SK-N-SH (cell line): ENCODE measurements at regions not wholly inside any gene's neighbourhood (a gene's known extent, or its start where the extent isn't known, plus 50 kb on each side); places are given as distances from the start of the nearest gene placed in this dataset.

Experiments
- CTCF ChIA-PET: fragments of 300-600, 350-600 bp; formaldehyde crosslinking; extraction: SDS; loops from one replicate; lab custom pipeline; 2021; lab: Yijun Ruan, JAX
- POLR2A ChIA-PET: fragments of 350-600 bp; sonication (Branson Sonifier 250); formaldehyde crosslinking; extraction: SDS; loops from one replicate; lab custom pipeline; 2020; ENCODE audit warnings: antibody characterized with exemption, inconsistent platforms; lab: Yijun Ruan, JAX
- DNase-seq: peaks from one replicate; pipeline ENCODE4 v3.0.0; 2012
- H2AFZ ChIP-seq: fragments of 200-600 bp; sonication (generic); 2 replicates; pipeline ENCODE4 v1.8.1; 2016; ENCODE audit warnings: antibody characterized with exemption, mild to moderate bottlenecking, low read depth
- H3F3A ChIP-seq: fragments of 200-600 bp; sonication (generic); replicated peaks from 2 replicates; pipeline ENCODE3; 2016; ENCODE audit warnings: antibody characterized with exemption, mild to moderate bottlenecking; ENCODE audit not compliant: insufficient read depth
- H3K27ac ChIP-seq, 2 experiments: fragments of 200-500 bp in 1 of 2; fragments of 200-600 bp in 1 of 2; sonication (Bioruptor generic) in 1 of 2; sonication (generic), shearing (Covaris generic) in 1 of 2; 2 replicates each; pipeline versions ENCODE4 v1.5.1 to v1.6.1; 2014 to 2016; ENCODE audit warnings: low read depth in 2 of 2, inconsistent platforms in 1 of 2, low read length in 1 of 2, mild to moderate bottlenecking in 1 of 2, mixed read lengths in 1 of 2
- H3K27me3 ChIP-seq: fragments of 200-600 bp; sonication (generic), shearing (Covaris generic); 2 replicates; pipeline ENCODE4 v1.6.1; 2016; ENCODE audit warnings: mixed run types; ENCODE audit not compliant: insufficient read depth
- H3K36me3 ChIP-seq, 2 experiments: fragments of 200-500 bp in 1 of 2; fragments of 200-600 bp in 1 of 2; sonication (Bioruptor generic) in 1 of 2; sonication (generic) in 1 of 2; replicated peaks in 1 of 2; 2 replicates each; pipeline versions ENCODE3 to v1.5.1; 2014 to 2016; ENCODE audit warnings: low read length in 1 of 2, mild to moderate bottlenecking in 1 of 2; ENCODE audit not compliant: insufficient read depth in 2 of 2, control insufficient read depth in 1 of 2
- H3K4me1 ChIP-seq, 2 experiments: fragments of 200-500 bp in 1 of 2; fragments of 200-600 bp in 1 of 2; sonication (Bioruptor generic) in 1 of 2; sonication (generic), shearing (Covaris generic) in 1 of 2; 2 replicates each; pipeline versions ENCODE4 v1.5.1 to v1.6.1; 2014 to 2016; ENCODE audit warnings: low read depth in 1 of 2, low read length in 1 of 2, mixed run types in 1 of 2; ENCODE audit not compliant: insufficient read depth in 2 of 2, control insufficient read depth in 1 of 2
- H3K4me2 ChIP-seq: fragments of 200-600 bp; sonication (generic), shearing (Covaris generic); 2 replicates; pipeline ENCODE4 v1.6.1; 2017; ENCODE audit warnings: mixed run types
- H3K4me3 ChIP-seq, 2 experiments: fragments of 200-500 bp in 1 of 2; fragments of 200-600 bp in 1 of 2; sonication (Bioruptor generic) in 1 of 2; sonication (generic), shearing (Covaris generic) in 1 of 2; 2 replicates each; pipeline versions ENCODE4 v1.5.1 to v1.8.1; 2014 to 2016; ENCODE audit warnings: low read depth in 2 of 2, inconsistent platforms in 1 of 2, low read length in 1 of 2, mild to moderate bottlenecking in 1 of 2, mixed read lengths in 1 of 2, moderate library complexity in 1 of 2
- H3K79me2 ChIP-seq: fragments of 200-600 bp; sonication (generic); 2 replicates; pipeline ENCODE4 v1.8.1; 2017; ENCODE audit warnings: mild to moderate bottlenecking; ENCODE audit not compliant: insufficient read depth
- H3K9ac ChIP-seq: fragments of 200-600 bp; sonication (generic); 2 replicates; pipeline ENCODE4 v1.6.1; 2017; ENCODE audit warnings: mixed run types
- H3K9me2 ChIP-seq: fragments of 200-600 bp; sonication (generic); 2 replicates; pipeline ENCODE4 v1.6.1; 2017; ENCODE audit warnings: mixed run types
- H3K9me3 ChIP-seq: fragments of 200-600 bp; sonication (generic); 2 replicates; pipeline ENCODE4 v1.6.1; 2017; ENCODE audit warnings: mixed run types, mild to moderate bottlenecking, moderate library complexity
- H4K20me1 ChIP-seq: fragments of 200-600 bp; sonication (generic); 2 replicates; pipeline ENCODE4 v1.6.1; 2017; ENCODE audit warnings: mild to moderate bottlenecking, mixed run types; ENCODE audit not compliant: insufficient read depth
- CTCF ChIP-seq: fragments of 200-600 bp; sonication (generic); IDR thresholded peaks from 2 replicates; pipeline ENCODE4 v1.6.1; 2017; ENCODE audit warnings: antibody characterized with exemption, mild to moderate bottlenecking, moderate library complexity
- EP300 ChIP-seq, 2 experiments: IDR thresholded peaks; 2 replicates each; pipeline versions ENCODE4 v1.4.0 to v1.6.1; 2012; ENCODE audit warnings: borderline replicate concordance in 1 of 2, low read depth in 1 of 2, low read length in 1 of 2
- EZH2phosphoT487 ChIP-seq: fragments of 200-600 bp; sonication (generic); IDR thresholded peaks from 2 replicates; pipeline ENCODE4 v1.6.1; 2017; ENCODE audit warnings: low read depth, mixed run types, mild to moderate bottlenecking, antibody characterized with exemption, moderate library complexity, borderline replicate concordance
- FOSL2 ChIP-seq: IDR thresholded peaks from 2 replicates; pipeline ENCODE4 v1.4.0; 2012; ENCODE audit warnings: low read depth, mild to moderate bottlenecking, moderate library complexity, borderline replicate concordance
- FOXJ3 ChIP-seq: sonication (generic); formaldehyde crosslinking; IDR thresholded peaks from 2 replicates; pipeline ENCODE4 v1.5.1; 2020; ENCODE audit warnings: mild to moderate bottlenecking, missing genetic modification reagents
- GABPA ChIP-seq: IDR thresholded peaks from 2 replicates; pipeline ENCODE4 v1.4.0; 2012; ENCODE audit warnings: low read depth, mild to moderate bottlenecking
- JUND ChIP-seq: IDR thresholded peaks from 2 replicates; pipeline ENCODE4 v1.4.0; 2012
- MXI1 ChIP-seq: IDR thresholded peaks from 2 replicates; pipeline ENCODE4 v1.6.1; 2012; ENCODE audit warnings: mild to moderate bottlenecking, low read depth, low read length, improper control_type of control experiment
- NFIC ChIP-seq: IDR thresholded peaks from 2 replicates; pipeline ENCODE4 v1.4.0; 2012; ENCODE audit warnings: borderline replicate concordance
- PBX3 ChIP-seq: IDR thresholded peaks from 2 replicates; pipeline ENCODE4; 2012
- REST ChIP-seq: IDR thresholded peaks from 2 replicates; pipeline ENCODE4 v1.6.1; 2012; ENCODE audit warnings: mild to moderate bottlenecking, low read depth, low read length, moderate library complexity
- RXRA ChIP-seq: IDR thresholded peaks from 2 replicates; pipeline ENCODE4 v1.4.0; 2012; ENCODE audit warnings: low read depth, mild to moderate bottlenecking, borderline replicate concordance
- TAF1 ChIP-seq: IDR thresholded peaks from 2 replicates; pipeline ENCODE4 v1.6.1; 2012; ENCODE audit warnings: low read depth, mild to moderate bottlenecking, low read length, moderate library complexity, borderline replicate concordance
- TCF12 ChIP-seq: IDR thresholded peaks from 2 replicates; pipeline ENCODE4 v1.4.0; 2012
- USF2 ChIP-seq: fragments of 150-350 bp; IDR thresholded peaks from 2 replicates; pipeline ENCODE4 v1.6.1; 2017; ENCODE audit warnings: antibody characterized with exemption, low read length, low read depth, borderline replicate concordance
- YY1 ChIP-seq: IDR thresholded peaks from 2 replicates; pipeline ENCODE4 v1.4.0; 2012; ENCODE audit warnings: low read depth, mild to moderate bottlenecking
- WGBS: methylation state at CpG from one replicate; pipeline ENCODE4 v1.1.6; 2017; ENCODE audit warnings: low lambda C conversion rate; 5-methylcytosine and 5-hydroxymethylcytosine counted together

GRCh38 chr11:112785149-112785548 is 176.1 kb upstream of the NCAM1 start (continued):
- TF ChIP-seq YY1 (no peak), FOXJ3 (CRISPR knock-in tag) (no peak), GABPA (no peak), NFIC (no peak), EZH2phosphoT487 (no peak), FOSL2 (peak; percentile 29; the same call in 1 of the 2 replicates), CTCF (no peak)

- no peak overlapping the region for H3K4me3 ChIP-seq
These were observed 175.5 kb upstream of the NCAM1 start for GRCh38 chr11:112785719-112786118.

More at GRCh38 chr11:112785719-112786118, 175.5 kb upstream of the NCAM1 start:
- Histone ChIP-seq H3K9me2 (no peaks in the 10 kb centered on the region), H3F3A (peaks cover 20% of the 10 kb centered on the region), H3K4me2 (peak overlapping the region; percentile 71), H3K27ac (peak overlapping the region; percentile 81 to 92), H2AFZ (peak overlapping the region; percentile 37; the same call in 1 of the 2 replicates), H3K9ac (peak overlapping the region; percentile 27; the same call in 1 of the 2 replicates), H3K9me3 (no peaks in the 10 kb centered on the region), H3K27me3 (no peaks in the 10 kb centered on the region), H4K20me1 (no peaks in the 10 kb centered on the region), H3K4me1 (peaks cover 35 to 39% of the 10 kb centered on the region in 2 experiments), H3K79me2 (no peaks in the 10 kb centered on the region), H3K36me3 (no peaks in the 10 kb centered on the region)
- no peak for DNase-seq
- WGBS = 37% methylated on average over 3 of the region's 3 CpGs
- TF ChIP-seq EZH2phosphoT487 (no peak), REST (no peak), PBX3 (peak; percentile 56), USF2 (no peak), NFIC (peak; percentile 73), FOSL2 (peak; percentile 68; the same call in 1 of the 2 replicates), TAF1 (no peak), TCF12 (peak; percentile 61; the same call in 1 of the 2 replicates), EP300 (IDR thresholded peaks at IDR 0.05; ENCODE audit: borderline replicate concordance in 1 of 2, low read depth in 1 of 2, low read length in 1 of 2) (0 out of 4 replicates have a peak, but pooled peaks of 1 of the 2 experiments have one; percentile 27), MXI1 (no peak), RXRA (no peak), JUND (peak; percentile 60)
- ChIA-PET CTCF (no interaction called here), POLR2A (no interaction called here)
